CD4-positive, alpha-beta T cell treated with Interleukin-2 at 100 ng/mL for 4 hours (primary cell): ENCODE measurements at regions not wholly inside any gene's neighbourhood (a gene's known extent, or its start where the extent isn't known, plus 50 kb on each side); places are given as distances from the start of the nearest gene placed in this dataset.

Experiments
- DNase-seq: peaks from one replicate; pipeline ENCODE4 v3.0.0-alpha.2; 2020; ENCODE audit warnings: low spot score

DNA sequence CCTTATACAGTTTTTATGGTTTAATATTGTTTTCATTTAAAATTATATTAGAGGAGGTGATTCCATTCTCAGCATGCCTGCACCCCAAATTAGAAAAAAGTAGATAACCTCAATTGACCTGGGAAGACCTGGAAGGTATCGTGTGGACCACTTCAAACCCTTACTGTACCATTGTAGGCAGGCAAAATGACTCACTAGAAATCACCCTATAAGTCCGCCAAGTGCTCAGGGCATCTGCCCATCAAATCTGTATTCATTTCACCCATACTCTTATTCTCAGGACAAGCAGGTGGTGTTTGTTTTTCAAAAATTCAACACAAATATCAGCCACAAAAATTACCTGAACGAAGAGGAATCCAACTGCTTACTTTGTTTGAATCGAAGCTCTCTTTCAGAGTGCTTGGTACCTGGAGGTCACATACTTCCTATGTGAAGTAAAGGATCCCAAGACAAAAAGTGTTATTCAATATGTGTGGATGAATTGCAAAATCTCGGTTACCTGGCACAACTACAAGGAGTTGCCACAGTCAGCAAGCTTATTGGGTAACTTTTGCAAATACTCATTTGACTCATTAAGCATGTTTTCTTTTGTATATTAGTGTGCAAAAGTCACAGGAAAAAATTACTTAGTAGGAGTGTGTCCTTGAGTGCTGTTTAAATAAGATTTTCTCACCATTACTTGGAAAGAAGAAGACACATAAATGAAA lies 216.2 kb downstream of the ENC1 start:
- no peak for DNase-seq

DNA sequence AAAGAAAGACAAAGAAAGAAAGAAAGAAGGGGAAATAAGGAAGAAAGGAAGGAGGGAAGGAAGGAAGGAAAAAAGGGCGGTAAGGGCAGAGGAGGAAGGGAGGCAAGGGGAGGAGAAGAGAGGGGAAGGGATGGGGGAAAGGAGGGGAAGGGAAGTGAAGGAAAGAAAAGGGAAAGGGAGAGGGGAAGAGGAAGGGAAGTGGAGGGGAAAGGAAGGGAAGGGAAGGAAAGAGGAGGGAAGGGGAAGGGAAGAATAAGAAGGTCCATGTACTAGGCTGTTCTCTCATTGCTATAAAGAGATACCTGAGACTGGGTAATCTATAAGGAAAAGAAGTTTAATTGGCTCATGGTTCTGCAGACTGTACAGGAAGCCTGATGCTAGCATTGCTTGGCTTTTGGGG lies 217.1 kb downstream of the ENC1 start:
- no peak for DNase-seq

DNA sequence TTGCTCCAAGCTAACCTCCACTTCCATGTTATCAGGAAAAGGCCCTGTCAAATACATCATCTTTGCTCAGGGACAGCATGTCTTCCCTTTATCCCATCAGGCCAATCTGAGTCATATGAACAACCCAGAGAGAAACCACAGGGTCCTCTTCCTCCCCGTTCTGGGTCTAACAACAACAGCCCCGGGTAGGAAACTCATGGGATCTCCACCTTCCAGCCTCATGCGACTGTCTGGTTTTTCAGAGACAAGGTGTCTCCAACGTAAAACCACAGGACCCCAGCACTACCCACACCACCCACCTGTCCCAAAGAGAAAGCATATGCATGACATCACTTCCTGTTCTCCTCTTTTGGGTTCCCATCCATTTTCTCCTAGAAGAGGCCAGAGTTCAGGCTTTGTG lies 217.9 kb downstream of the ENC1 start:
- DNase-seq, result no peak

DNA sequence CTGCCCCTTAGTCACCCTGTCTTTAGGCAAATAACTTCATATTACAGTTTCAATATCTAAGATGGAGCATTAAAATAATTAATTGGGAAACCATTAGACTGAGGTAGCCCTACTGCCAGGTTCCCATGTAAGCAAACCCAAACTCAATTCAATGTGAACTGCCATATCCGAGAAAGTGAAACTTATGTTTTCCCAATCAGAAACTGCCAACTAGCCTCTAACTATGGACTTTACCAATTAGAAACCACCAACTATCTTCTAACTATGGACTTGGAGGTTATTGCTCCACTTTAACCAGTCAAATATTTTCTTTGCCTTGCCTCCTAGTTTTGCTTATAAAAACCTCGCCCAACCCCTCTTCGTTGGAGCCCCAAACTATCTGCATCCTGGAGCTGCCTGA lies 218.5 kb downstream of the ENC1 start:
- no peak for DNase-seq

- DNase-seq, result no peak
Measured at GRCh38 chr5:74421377-74421776, 219.2 kb downstream of the ENC1 start.

DNA sequence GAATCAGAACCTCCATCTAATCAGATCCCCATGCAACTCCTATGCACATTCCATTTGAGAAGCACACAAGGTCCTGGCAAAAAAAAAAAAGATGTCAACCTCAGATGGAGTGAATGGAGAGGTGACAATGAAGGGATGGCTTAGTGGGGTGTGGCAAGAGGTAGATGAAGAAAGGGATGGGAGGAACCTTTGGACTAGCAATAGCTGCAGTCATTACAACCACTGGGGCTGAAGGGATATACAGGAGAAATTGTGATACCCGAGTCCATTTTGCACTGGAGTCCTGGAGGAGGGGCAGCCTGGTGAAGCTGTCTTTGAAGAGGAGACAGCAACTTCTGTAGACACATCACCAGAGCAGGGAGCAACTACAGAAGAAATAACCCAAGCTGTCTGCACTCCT lies 219.6 kb downstream of the ENC1 start:
- DNase-seq, result no peak

DNA sequence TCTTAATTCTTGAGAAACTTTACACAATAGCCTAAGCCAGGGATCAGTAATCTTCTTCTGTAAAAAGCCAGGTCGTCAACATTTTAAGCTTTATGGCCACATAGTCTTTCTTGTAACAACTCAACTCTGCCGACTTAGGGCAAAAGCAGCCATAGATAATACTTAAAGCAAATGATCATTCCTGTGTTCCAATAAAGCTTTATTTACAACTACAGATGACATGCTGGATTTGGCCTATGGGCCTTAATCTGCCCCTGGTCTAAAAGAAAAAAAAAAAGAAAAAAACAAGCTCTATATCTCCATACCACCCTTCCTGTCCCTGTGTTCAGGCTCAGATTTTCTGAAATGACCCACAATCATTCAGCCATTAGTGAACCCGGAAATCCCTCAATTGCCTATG lies 220.3 kb downstream of the ENC1 start:
- DNase-seq, result no peak

GRCh38 chr5:74419468-74419867 lies 221.1 kb downstream of the ENC1 start:
- no peak for DNase-seq

DNA sequence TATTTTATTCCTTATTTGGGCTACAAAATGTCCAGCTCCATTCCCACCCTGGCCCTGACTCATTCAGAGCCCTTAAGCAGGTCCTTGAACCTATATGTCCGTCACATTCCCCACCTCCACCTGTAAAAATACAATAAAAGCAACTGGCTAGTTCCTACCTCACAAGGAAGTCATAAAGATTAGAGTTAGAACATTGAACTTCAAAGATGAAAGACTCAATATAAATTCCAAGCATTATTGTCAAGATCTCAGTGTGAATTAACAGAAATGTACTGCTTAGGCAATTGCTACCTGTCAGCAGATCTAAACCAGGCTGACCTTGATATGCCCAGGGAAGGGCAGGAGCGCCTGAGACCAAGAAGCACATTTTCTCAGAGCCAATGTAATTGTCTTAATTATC lies 221.8 kb downstream of the ENC1 start:
- no peak for DNase-seq

GRCh38 chr5:74418261-74418660 lies 222.3 kb downstream of the ENC1 start:
- DNase-seq, result no peak

GRCh38 chr5:74415695-74416102 lies 224.8 kb downstream of the ENC1 start:
- DNase-seq, result no peak

- no peak for DNase-seq
Measured at GRCh38 chr5:74414228-74414627, 226.3 kb downstream of the ENC1 start.

DNA sequence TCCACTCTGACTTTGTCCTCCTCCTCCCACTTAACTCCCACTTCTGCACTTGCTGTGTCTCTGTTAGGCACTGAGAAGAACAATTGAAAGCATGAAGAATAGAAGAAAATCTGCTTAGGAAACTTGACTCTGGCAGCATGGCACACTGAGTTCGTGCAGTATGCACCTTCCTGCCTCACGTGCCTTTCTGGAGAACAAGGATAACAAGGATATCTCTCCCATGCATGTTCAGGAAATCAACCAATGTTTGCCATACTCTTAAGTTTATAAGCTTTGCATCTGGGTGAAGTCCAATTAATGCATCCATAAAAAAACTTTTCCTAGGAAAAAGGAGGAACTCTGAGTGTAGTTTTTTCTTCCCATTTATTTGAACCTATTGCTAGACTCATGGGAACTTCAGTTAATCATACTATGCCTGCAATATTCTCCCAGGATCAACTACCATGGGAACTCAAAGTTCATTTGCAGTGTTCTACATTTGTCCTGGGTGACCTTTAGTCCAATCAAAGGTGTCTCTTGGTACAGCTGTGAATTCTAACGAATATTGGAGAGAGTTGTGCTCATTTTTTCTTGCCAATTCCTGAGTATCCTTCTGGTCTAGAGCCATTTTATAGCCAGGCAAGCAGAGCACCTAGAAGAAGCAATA lies 227.0 kb downstream of the ENC1 start:
- DNase-seq, result no peak

DNA sequence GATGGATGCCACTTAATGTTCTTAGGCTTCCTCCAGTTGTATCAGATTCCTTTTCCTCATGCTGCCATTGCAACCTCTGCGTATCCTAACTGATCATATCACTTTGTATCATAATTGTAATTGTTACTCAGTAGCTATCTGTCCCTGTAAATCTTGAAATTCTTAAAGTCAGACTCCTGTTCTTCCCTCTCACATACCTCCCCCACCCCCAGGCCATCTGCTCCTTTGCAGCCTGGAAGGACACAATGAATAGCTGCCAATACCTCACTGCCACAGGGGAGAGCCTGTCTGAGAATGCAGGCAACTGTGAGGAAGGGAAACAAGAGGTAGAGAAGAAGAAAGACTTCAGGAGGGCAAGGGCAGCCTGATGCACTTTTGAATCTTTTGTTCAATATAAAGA lies 228.5 kb downstream of the ENC1 start:
- DNase-seq, result no peak

DNA sequence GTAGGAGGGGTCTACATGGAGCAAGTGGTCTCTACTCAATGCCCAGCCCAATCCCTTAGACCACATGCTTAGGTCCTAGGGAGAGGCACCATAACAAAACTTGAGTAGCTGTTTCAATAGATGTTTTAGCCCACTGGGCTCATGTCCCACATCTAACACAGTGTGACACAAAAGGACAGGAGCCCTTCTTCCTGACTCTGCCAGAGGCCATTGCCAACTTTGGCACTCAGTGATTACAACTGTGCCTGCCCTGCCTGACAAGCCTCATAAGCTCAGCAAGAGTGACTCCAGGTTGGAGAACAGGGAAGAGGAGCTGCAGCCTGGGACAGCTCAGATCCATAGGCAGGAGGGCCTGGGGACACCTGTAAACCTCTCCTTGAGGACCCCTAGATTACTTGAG lies 230.8 kb downstream of the ENC1 start:
- DNase-seq, result no peak

- no peak for DNase-seq
Measured at GRCh38 chr5:74409166-74409706, 231.3 kb downstream of the ENC1 start.

DNA sequence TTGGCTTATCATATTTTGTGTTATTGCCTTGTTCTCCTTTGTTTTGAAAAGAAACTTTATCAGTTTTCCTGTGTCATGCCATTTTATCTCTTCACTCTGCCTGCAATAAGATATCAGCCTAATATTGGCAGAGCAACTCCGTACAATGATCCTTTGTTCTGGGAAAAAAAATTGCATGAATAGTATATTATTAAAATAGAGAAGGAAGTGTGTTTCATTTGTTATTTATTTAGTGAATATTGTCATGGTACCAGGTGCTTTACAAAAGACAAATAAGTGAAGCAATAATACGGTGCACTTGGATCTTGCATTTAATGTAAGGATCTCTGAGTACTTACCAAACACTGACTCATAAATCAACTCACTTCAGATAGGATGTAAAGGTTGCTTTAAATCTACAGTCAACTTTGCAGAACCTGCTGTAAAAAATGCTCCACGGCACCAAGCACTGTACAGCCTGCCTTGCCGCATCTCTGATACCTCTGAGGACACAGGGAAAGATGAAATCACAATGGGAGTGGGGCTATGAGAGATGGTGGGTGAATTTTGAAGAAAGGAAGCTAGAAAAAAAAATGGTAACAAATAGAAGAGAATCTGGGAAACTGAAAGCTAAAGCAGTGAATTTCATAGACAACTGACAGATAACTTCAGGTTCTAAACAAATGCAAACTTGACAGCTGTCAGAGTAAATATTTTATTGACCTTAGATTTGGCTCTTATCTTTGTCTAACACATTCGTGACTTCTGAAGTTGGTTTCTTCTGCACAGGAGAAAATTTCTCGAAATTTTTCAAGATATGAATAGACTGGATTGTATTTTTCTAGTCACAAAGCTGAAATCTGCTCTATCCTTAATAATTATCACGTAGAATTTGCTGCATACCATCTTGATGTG lies 232.1 kb downstream of the ENC1 start:
- no peak for DNase-seq

DNA sequence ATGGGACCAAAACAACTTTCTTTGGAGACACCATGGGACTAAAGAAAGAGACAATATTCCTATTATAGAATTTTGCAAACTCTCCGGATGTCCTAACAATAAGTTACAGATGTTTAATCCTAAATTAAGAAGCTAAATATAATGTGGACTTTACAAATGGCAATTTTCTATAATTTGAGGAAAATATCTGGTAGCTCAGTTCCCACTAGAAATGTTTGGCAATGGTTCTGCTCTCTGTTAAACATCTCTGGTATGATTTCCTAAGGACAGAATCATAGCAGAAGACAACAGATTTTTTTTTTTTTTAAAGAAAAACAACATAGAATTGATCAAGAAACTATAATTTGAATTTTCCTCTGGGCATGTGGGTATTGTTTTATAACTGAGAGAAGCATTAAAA lies 232.8 kb downstream of the ENC1 start:
- no peak for DNase-seq

DNA sequence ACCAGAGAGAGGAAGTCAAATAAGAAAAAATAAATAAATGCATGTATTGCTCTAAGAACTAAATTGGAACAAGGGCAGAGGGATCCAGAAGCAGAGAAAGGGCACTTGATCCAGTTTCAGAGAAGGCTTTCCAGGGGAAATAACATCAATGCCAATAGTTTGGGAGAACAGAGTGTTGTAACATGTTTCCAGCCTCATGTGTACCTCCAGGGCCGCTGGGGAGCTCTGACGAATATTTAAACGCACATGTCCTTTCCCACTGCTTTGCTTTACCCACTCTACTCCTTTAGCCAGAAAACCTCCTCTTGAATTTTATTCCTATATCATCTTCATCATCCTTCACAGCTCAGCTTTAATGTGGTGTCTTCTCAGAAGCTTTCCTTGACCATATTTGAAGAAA lies 233.7 kb downstream of the ENC1 start:
- no peak for DNase-seq

GRCh38 chr5:74405593-74405992 lies 234.9 kb downstream of the ENC1 start:
- DNase-seq, result no peak

GRCh38 chr5:74404574-74405508 lies 235.7 kb downstream of the ENC1 start:
- DNase-seq, result no peak

DNA sequence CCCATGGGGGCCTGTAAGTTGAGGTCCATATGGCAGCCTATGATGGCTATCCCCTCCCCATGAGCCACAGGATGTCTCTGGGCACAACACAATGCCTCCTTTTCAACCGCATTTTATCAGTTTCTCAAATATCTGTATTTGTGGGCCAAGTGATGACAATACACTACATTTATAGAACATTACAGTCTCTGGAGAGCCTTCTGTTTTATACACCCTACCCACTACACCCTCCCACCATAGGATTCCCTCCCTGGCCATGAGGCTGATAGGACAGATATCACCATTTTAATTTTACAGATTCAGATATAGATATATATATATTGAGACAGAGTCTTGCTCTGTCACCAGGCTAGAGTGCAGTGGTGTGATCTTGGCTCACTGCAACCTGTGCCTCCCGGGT lies 236.8 kb downstream of the ENC1 start:
- DNase-seq, result no peak
